Mammary epithelial cell (primary cell): ENCODE measurements at regions not wholly inside any gene's neighbourhood (a gene's known extent, or its start where the extent isn't known, plus 50 kb on each side); places are given as distances from the start of the nearest gene placed in this dataset.

Experiments used
- CTCF ChIP-seq, 2 donors: IDR thresholded peaks in 1 of 2; conservative IDR thresholded peaks in 1 of 2; 2 replicates each; pipeline ENCODE4 v1.5.1; 2011 to 2012; ENCODE audit warnings: inconsistent platforms in 2 of 2, low read length in 2 of 2, mild to moderate bottlenecking in 2 of 2, control low read depth in 1 of 2, low read depth in 1 of 2; ENCODE audit not compliant: insufficient read depth in 1 of 2; ENCODE audit errors: extremely low read depth in 1 of 2
- EZH2 ChIP-seq: IDR thresholded peaks from 2 replicates; pipeline ENCODE4 v1.6.1; 2012; ENCODE audit warnings: low read length, inconsistent platforms, borderline replicate concordance

GRCh38 chr17:77354420-77354669 lies 213.6 kb downstream of the SEC14L1 start:
- no peak for TF ChIP-seq CTCF (conservative IDR thresholded peaks at IDR 0.05 in 1 of 2, IDR thresholded peaks at IDR 0.05 in 1 of 2; ENCODE audit: extremely low read depth in 1 of 2, insufficient read depth in 1 of 2, low read depth in 1 of 2, low read length in 2 of 2)
- TF ChIP-seq EZH2: no peak
